Activated naive CD8-positive, alpha-beta T cell treated with anti-CD3 and anti-CD28 coated beads, Interleukin-2, amount 50 U/mL, for 24 hours (primary cell): ENCODE measurements at regions not wholly inside any gene's neighbourhood (a gene's known extent, or its start where the extent isn't known, plus 50 kb on each side); places are given as distances from the start of the nearest gene placed in this dataset.
A peak's percentile ranks its signal among the peaks of the same experiment; 100 is the strongest.

Experiments
- ATAC-seq: fragments of 150-1000 bp; cut with Tn5 transposase; one replicate; pipeline ENCODE4 v1.10.0; 2021
- DNase-seq: peaks from one replicate; pipeline ENCODE4 v3.0.0; 2021
- H3K27ac Mint-ChIP-seq: one replicate; pipeline ENCODE4 v1.8.0; 2021; ENCODE audit warnings: mild to moderate bottlenecking, mixed read lengths
- H3K27me3 Mint-ChIP-seq: one replicate; pipeline ENCODE4 v1.8.0; 2021; ENCODE audit warnings: mixed read lengths
- H3K36me3 Mint-ChIP-seq: one replicate; pipeline ENCODE4 v1.8.0; 2021; ENCODE audit warnings: low read depth, mixed read lengths
- H3K4me1 Mint-ChIP-seq: one replicate; pipeline ENCODE4 v1.8.0; 2021; ENCODE audit warnings: mixed read lengths
- H3K4me3 Mint-ChIP-seq: one replicate; pipeline ENCODE4 v1.8.0; 2021; ENCODE audit warnings: mild to moderate bottlenecking, moderate library complexity, mixed read lengths
- H3K9me3 Mint-ChIP-seq: one replicate; pipeline ENCODE4 v1.8.0; 2021; ENCODE audit warnings: mixed read lengths

- H3K27ac Mint-ChIP-seq, result no peak overlapping the region
- H3K36me3 Mint-ChIP-seq, result no peaks in the 10 kb centered on the region
- no peak for ATAC-seq
Measured at GRCh38 chr9:14437354-14438231, 123.7 kb upstream of the NFIB start.

GRCh38 chr9:14435871-14436270 is 121.9 kb upstream of the NFIB start:
- Mint-ChIP-seq H3K27me3 (peaks cover 8% of the 10 kb centered on the region), H3K9me3 (no peaks in the 10 kb centered on the region), H3K4me3 (no peak overlapping the region), H3K27ac (no peak overlapping the region), H3K36me3 (no peaks in the 10 kb centered on the region), H3K4me1 (no peaks in the 10 kb centered on the region)
- ATAC-seq, result no peak
- DNase-seq, result no peak

More at GRCh38 chr9:14437354-14438231, 123.7 kb upstream of the NFIB start:
- Mint-ChIP-seq H3K27me3 (peaks cover 7% of the 10 kb centered on the region), H3K4me1 (no peaks in the 10 kb centered on the region), H3K4me3 (no peak overlapping the region), H3K9me3 (no peaks in the 10 kb centered on the region)
- no peak for DNase-seq

- H3K27ac Mint-ChIP-seq, result no peak overlapping the region
- DNase-seq, result no peak
- no peaks in the 10 kb centered on the region for H3K36me3 Mint-ChIP-seq
- no peaks in the 10 kb centered on the region for H3K9me3 Mint-ChIP-seq
- no peak for ATAC-seq
- H3K27me3 Mint-ChIP-seq, result peaks cover 8% of the 10 kb centered on the region
- no peak overlapping the region for H3K4me3 Mint-ChIP-seq
- no peaks in the 10 kb centered on the region for H3K4me1 Mint-ChIP-seq
Measured at GRCh38 chr9:14434971-14435718, 121.2 kb upstream of the NFIB start.

- no peak for ATAC-seq
Measured at GRCh38 chr9:14434158-14434504, 120.2 kb upstream of the NFIB start.

GRCh38 chr9:14433351-14434157 is 119.6 kb upstream of the NFIB start:
- ATAC-seq (no peak), DNase-seq (no peak)

More at GRCh38 chr9:14434158-14434504, 120.2 kb upstream of the NFIB start:
- no peaks in the 10 kb centered on the region for H3K36me3 Mint-ChIP-seq
- H3K27ac Mint-ChIP-seq, result no peak overlapping the region
- no peaks in the 10 kb centered on the region for H3K9me3 Mint-ChIP-seq
- peaks cover 10% of the 10 kb centered on the region for H3K27me3 Mint-ChIP-seq
- no peak for DNase-seq
- no peaks in the 10 kb centered on the region for H3K4me1 Mint-ChIP-seq
- no peak overlapping the region for H3K4me3 Mint-ChIP-seq

GRCh38 chr9:14432666-14433350 is 118.9 kb upstream of the NFIB start:
- H3K27me3 Mint-ChIP-seq, result peaks cover 12% of the 10 kb centered on the region
- DNase-seq (no peak), ATAC-seq (no peak)
- H3K4me1 Mint-ChIP-seq, result peaks cover 2% of the 10 kb centered on the region
- no peak overlapping the region for H3K27ac Mint-ChIP-seq
- H3K9me3 Mint-ChIP-seq, result no peaks in the 10 kb centered on the region
- no peaks in the 10 kb centered on the region for H3K36me3 Mint-ChIP-seq
- no peak overlapping the region for H3K4me3 Mint-ChIP-seq

More at GRCh38 chr9:14433351-14434157, 119.6 kb upstream of the NFIB start:
- H3K4me3 Mint-ChIP-seq, result no peak overlapping the region
- H3K27me3 Mint-ChIP-seq, result peaks cover 12% of the 10 kb centered on the region
- H3K27ac Mint-ChIP-seq, result no peak overlapping the region
- no peaks in the 10 kb centered on the region for H3K36me3 Mint-ChIP-seq
- peaks cover 2% of the 10 kb centered on the region for H3K4me1 Mint-ChIP-seq
- no peaks in the 10 kb centered on the region for H3K9me3 Mint-ChIP-seq

GRCh38 chr9:14428781-14429230 is 114.9 kb upstream of the NFIB start:
- Mint-ChIP-seq H3K36me3 (no peaks in the 10 kb centered on the region), H3K4me3 (no peak overlapping the region), H3K4me1 (peaks cover 2% of the 10 kb centered on the region), H3K27me3 (peaks cover 13% of the 10 kb centered on the region), H3K27ac (no peak overlapping the region), H3K9me3 (no peaks in the 10 kb centered on the region)
- ATAC-seq, result no peak
- DNase-seq, result peak; percentile 44

- DNase-seq, result no peak
- H3K27me3 Mint-ChIP-seq, result peaks cover 7% of the 10 kb centered on the region
- H3K4me3 Mint-ChIP-seq, result no peak overlapping the region
- H3K9me3 Mint-ChIP-seq, result no peaks in the 10 kb centered on the region
- peaks cover 2% of the 10 kb centered on the region for H3K4me1 Mint-ChIP-seq
- ATAC-seq, result no peak
- H3K27ac Mint-ChIP-seq, result no peak overlapping the region
- H3K36me3 Mint-ChIP-seq, result no peaks in the 10 kb centered on the region
Measured at GRCh38 chr9:14427419-14427818, 113.5 kb upstream of the NFIB start.

- Mint-ChIP-seq H3K9me3 (no peaks in the 10 kb centered on the region), H3K4me1 (peaks cover 2% of the 10 kb centered on the region), H3K4me3 (no peak overlapping the region), H3K36me3 (no peaks in the 10 kb centered on the region), H3K27me3 (peaks cover 5% of the 10 kb centered on the region), H3K27ac (no peak overlapping the region)
- no peak for ATAC-seq
- DNase-seq, result no peak
Measured at GRCh38 chr9:14424983-14425382, 111.0 kb upstream of the NFIB start.

- DNase-seq, result no peak
- no peak overlapping the region for H3K4me3 Mint-ChIP-seq
- H3K4me1 Mint-ChIP-seq, result peaks cover 2% of the 10 kb centered on the region
- no peak for ATAC-seq
- peaks cover 7% of the 10 kb centered on the region for H3K27me3 Mint-ChIP-seq
- no peak overlapping the region for H3K27ac Mint-ChIP-seq
- no peaks in the 10 kb centered on the region for H3K36me3 Mint-ChIP-seq
- no peaks in the 10 kb centered on the region for H3K9me3 Mint-ChIP-seq
Measured at GRCh38 chr9:14424289-14424688, 110.3 kb upstream of the NFIB start.

GRCh38 chr9:14423815-14424261 is 109.9 kb upstream of the NFIB start:
- Mint-ChIP-seq H3K4me3 (no peak overlapping the region), H3K27ac (no peak overlapping the region), H3K27me3 (peaks cover 7% of the 10 kb centered on the region), H3K36me3 (no peaks in the 10 kb centered on the region), H3K9me3 (no peaks in the 10 kb centered on the region), H3K4me1 (peaks cover 2% of the 10 kb centered on the region)
- DNase-seq (no peak), ATAC-seq (no peak)

GRCh38 chr9:14421291-14421690 is 107.3 kb upstream of the NFIB start:
- no peaks in the 10 kb centered on the region for H3K9me3 Mint-ChIP-seq
- no peak for DNase-seq
- no peak for ATAC-seq
- no peaks in the 10 kb centered on the region for H3K36me3 Mint-ChIP-seq
- peaks cover 2% of the 10 kb centered on the region for H3K27me3 Mint-ChIP-seq
- no peak overlapping the region for H3K27ac Mint-ChIP-seq
- H3K4me1 Mint-ChIP-seq, result no peaks in the 10 kb centered on the region
- H3K4me3 Mint-ChIP-seq, result no peak overlapping the region

- no peak overlapping the region for H3K27ac Mint-ChIP-seq
- ATAC-seq (no peak), DNase-seq (no peak)
- H3K4me3 Mint-ChIP-seq, result no peak overlapping the region
- H3K36me3 Mint-ChIP-seq, result no peaks in the 10 kb centered on the region
- H3K4me1 Mint-ChIP-seq, result no peaks in the 10 kb centered on the region
- no peaks in the 10 kb centered on the region for H3K9me3 Mint-ChIP-seq
- peaks cover 2% of the 10 kb centered on the region for H3K27me3 Mint-ChIP-seq
Measured at GRCh38 chr9:14418941-14419937, 105.3 kb upstream of the NFIB start.
